ENCODE measurements at regions not wholly inside any gene's neighbourhood (a gene's known extent, or its start where the extent isn't known, plus 50 kb on each side); places are given as distances from the start of the nearest gene placed in this dataset.
A peak's percentile ranks its signal among the peaks of the same experiment; 100 is the strongest.

GRCh38 chr1:234536741-234537140 lies 57.8 kb upstream of the TARBP1 start:
- H3K27me3 Mint-ChIP-seq (ENCODE audit: unreplicated experiment) = peaks cover 6% of the 10 kb centered on the region
- peaks cover 46% of the 10 kb centered on the region for H3K4me1 Mint-ChIP-seq (ENCODE audit: unreplicated experiment)
- no peak for TF ChIP-seq CTCF (IDR thresholded peaks at IDR 0.05; ENCODE audit: unreplicated experiment)
- no peaks in the 10 kb centered on the region for H3K9me3 Mint-ChIP-seq (ENCODE audit: unreplicated experiment)
- no peak for DNase-seq (ENCODE audit: low spot score)
- no peak overlapping the region for H3K27ac Mint-ChIP-seq (ENCODE audit: unreplicated experiment)
- H3K4me3 Mint-ChIP-seq (ENCODE audit: unreplicated experiment) = no peak overlapping the region
- no peaks in the 10 kb centered on the region for H3K36me3 Mint-ChIP-seq (ENCODE audit: low read depth, unreplicated experiment)

GRCh38 chr1:234535763-234536515 lies 57.0 kb upstream of the TARBP1 start:
- no peaks in the 10 kb centered on the region for H3K9me3 Mint-ChIP-seq (ENCODE audit: unreplicated experiment)

GRCh38 chr1:234535218-234535617 lies 56.2 kb upstream of the TARBP1 start:
- Mint-ChIP-seq H3K36me3 (ENCODE audit: low read depth, unreplicated experiment) (no peaks in the 10 kb centered on the region), H3K27me3 (ENCODE audit: unreplicated experiment) (peaks cover 6% of the 10 kb centered on the region), H3K4me1 (ENCODE audit: unreplicated experiment) (peaks cover 54% of the 10 kb centered on the region), H3K27ac (ENCODE audit: unreplicated experiment) (no peak overlapping the region), H3K4me3 (ENCODE audit: unreplicated experiment) (no peak overlapping the region), H3K9me3 (ENCODE audit: unreplicated experiment) (no peaks in the 10 kb centered on the region)
- DNase-seq (ENCODE audit: low spot score) = no peak
- no peak for TF ChIP-seq CTCF (IDR thresholded peaks at IDR 0.05; ENCODE audit: unreplicated experiment)

More at GRCh38 chr1:234535763-234536515, 57.0 kb upstream of the TARBP1 start:
- Mint-ChIP-seq H3K4me1 (ENCODE audit: unreplicated experiment) (peaks cover 50% of the 10 kb centered on the region), H3K4me3 (ENCODE audit: unreplicated experiment) (no peak overlapping the region), H3K27me3 (ENCODE audit: unreplicated experiment) (peaks cover 6% of the 10 kb centered on the region), H3K27ac (ENCODE audit: unreplicated experiment) (peak overlapping the region; percentile 64), H3K36me3 (ENCODE audit: low read depth, unreplicated experiment) (no peaks in the 10 kb centered on the region)
- DNase-seq (ENCODE audit: low spot score) = no peak
- no peak for TF ChIP-seq CTCF (IDR thresholded peaks at IDR 0.05; ENCODE audit: unreplicated experiment)

GRCh38 chr1:234533975-234534876 lies 55.2 kb upstream of the TARBP1 start:
- no peak for DNase-seq (ENCODE audit: low spot score)
- no peak for TF ChIP-seq CTCF (IDR thresholded peaks at IDR 0.05; ENCODE audit: unreplicated experiment)
- H3K9me3 Mint-ChIP-seq (ENCODE audit: unreplicated experiment) = no peaks in the 10 kb centered on the region
- H3K4me1 Mint-ChIP-seq (ENCODE audit: unreplicated experiment) = peaks cover 53% of the 10 kb centered on the region
- H3K36me3 Mint-ChIP-seq (ENCODE audit: low read depth, unreplicated experiment) = no peaks in the 10 kb centered on the region
- H3K27me3 Mint-ChIP-seq (ENCODE audit: unreplicated experiment) = peaks cover 6% of the 10 kb centered on the region
- no peak overlapping the region for H3K4me3 Mint-ChIP-seq (ENCODE audit: unreplicated experiment)
- H3K27ac Mint-ChIP-seq (ENCODE audit: unreplicated experiment) = no peak overlapping the region
